HG02763 (cell line): ENCODE measurements at regions not wholly inside any gene's neighbourhood (a gene's known extent, or its start where the extent isn't known, plus 50 kb on each side); places are given as distances from the start of the nearest gene placed in this dataset.
A peak's percentile ranks its signal among the peaks of the same experiment; 100 is the strongest.
"Not testable (repeated sequence)": the region's sequence is repeated elsewhere in the genome, so short reads cannot be mapped to it uniquely, and the experiment has no call there.

Experiments used
- ATAC-seq: cut with Tn5 transposase; IDR thresholded peaks from one replicate; pipeline ENCODE4 v1.9.1; 2021; ENCODE audit warnings: mild to moderate bottlenecking, moderate library complexity; ENCODE audit not compliant: unreplicated experiment

- no peak for ATAC-seq
These were observed 72.8 kb upstream of the ADTRP start for GRCh38 chr6:11851387-11851786.

DNA sequence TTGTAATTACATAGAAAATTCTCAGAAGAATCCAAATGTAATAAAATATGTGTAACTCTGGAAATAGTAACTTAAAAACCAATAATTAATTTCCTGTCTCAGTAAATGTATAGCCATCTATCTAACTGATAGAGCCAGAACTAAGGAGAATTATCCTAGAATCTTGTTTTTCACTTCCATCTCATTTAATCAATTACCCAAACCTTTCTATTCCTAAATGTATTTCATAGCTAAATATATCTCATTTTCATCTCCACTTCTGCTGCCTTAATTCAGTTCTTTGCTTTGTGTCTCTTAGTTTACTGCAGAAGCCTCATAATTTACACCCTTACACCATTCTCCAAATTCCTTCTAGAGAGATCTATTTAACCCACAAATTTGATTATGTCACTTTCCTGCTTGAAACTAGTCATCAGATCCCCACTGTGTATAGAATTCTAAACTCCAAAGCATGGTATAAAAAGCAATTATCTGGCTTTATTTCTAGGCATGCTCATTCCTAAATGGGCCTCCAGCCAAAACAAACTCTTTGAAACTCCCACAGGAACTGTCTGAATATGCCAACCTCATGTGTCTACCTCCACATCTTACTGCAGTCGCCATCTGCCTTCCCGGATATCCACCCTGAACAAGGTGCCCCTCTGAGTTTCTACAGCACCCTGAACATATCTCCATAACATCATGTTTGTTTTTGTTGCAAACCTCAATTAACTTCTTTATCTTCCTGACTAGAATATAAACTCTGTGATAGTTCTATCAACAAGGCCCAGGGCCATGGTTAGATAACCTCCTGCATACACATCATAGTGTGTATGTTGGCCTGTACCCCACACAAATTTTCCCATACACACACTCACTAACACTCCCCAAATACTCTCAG is 70.5 kb upstream of the ADTRP start:
- no peak for ATAC-seq

DNA sequence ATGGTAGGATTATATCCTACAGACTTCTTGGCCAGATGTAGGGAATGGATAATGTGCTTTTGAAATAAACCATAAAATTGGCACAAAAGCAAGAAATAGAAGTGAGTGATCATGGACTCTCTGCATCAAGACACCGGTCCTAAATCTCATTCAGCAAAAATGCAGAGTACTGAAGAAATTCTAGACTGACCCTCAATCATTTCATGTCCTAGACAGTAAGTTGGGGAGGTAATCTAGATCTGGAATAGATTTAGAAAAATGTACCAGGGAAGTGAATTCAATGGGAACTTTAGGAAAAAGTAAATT is 69.7 kb upstream of the ADTRP start:
- ATAC-seq: no peak

DNA sequence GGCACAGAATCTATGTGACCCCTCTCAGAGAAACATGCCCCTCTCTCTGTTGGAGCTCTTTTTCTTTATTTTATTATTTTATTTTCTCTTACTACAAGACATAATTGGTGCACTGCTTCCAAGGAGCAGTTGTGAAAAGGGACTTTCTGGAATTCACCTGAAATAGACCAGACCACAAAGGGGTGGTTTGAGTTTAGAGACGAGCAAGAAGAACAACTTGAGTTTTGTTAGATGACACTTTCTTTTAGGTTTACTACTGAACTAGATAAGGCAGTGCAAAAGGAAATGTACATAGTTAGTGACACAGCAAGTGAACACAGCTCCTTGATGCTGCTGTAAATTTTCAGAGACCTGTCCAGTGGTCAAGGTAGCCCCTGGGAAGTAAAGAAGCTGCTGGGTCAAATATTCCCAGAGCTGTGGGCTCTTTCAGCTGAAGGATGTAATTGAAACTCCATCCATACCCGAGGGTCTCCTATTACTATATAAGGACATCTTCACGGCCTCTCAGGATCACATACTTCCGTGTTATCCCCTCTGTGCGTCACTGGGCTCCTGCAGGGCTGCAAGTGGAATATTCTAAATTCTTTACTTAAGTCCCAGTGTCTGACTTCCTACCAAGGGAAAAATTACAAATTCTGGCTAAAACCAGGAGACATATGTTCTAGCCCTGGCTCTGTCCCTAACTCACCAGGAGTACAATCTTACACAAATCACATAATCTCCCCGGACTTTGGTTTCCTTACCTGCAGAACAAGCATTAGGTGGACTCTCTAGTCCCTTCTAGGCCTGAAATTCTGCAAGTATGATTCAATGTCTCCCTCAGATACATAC is 69.1 kb upstream of the ADTRP start:
- no peak for ATAC-seq

GRCh38 chr6:11847068-11847467 is 68.5 kb upstream of the ADTRP start:
- ATAC-seq: not testable (repeated sequence)

GRCh38 chr6:11845664-11846577 is 67.3 kb upstream of the ADTRP start:
- ATAC-seq: no peak

DNA sequence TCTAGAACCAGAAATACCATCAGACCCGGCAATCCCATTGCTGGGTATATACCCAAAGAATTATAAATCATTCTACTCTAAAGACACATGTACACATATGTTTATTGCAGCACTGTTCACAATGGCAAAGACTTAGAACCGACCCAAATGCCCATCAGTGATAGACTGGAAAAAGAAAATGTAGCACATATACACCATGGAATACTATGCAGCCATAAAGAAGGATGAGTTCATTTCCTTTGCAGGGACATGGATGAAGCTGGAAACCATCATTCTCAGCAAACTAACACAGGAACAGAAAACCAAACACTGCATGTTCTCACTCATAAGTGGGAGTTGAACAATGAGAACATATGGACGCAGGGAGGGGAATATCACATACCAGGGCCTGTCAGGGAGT is 64.2 kb upstream of the ADTRP start:
- ATAC-seq: not testable (repeated sequence)

- no peak for ATAC-seq
These were observed 56.5 kb upstream of the ADTRP start for GRCh38 chr6:11835065-11835464.

DNA sequence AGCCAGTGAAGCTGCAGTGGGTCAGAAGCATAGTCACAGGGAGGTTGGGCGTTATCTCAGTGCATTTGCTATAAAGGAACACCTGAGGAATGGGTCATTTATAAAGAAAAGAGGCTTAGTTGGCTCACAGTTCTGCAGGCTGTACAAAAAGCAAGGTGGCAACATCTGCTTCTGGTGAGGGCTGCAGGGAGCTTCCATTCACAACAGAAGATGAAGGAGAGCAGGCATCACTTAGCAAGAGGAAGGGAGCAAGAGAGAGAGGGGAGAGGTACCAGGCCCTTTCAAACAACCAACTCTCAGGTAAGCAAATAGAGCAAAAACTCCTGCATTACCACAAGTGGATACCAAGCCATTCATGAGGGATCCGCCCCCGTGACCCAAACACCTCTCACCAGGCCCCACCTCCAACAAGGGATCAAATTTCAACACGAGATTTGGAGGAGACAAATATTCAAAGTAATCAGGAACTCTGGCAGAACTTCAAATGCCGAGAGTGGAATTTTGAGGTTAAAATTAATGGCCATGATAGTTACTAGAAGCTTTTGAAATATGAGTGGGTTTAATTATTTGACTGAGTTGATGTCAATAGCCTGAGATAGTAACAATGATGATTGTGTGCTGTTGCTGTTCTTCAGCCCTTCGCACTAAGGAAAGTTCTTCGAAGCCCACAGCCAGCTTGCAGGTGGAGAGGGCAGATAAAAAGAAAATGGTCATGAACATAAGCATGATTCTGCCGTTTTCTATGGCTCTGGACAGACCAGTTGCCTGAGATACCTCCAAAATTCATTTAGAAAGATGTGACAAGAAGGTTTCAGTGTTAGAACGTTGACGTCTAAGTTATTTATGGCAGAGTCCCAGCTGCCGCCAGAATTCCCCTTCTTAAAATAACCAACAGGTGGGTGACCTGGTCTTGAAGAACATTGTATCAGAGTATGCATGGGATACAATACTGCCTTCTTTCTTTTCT is 55.3 kb upstream of the ADTRP start:
- peak; percentile 79 for ATAC-seq

GRCh38 chr6:11831653-11832052 is 53.0 kb upstream of the ADTRP start:
- no peak for ATAC-seq

DNA sequence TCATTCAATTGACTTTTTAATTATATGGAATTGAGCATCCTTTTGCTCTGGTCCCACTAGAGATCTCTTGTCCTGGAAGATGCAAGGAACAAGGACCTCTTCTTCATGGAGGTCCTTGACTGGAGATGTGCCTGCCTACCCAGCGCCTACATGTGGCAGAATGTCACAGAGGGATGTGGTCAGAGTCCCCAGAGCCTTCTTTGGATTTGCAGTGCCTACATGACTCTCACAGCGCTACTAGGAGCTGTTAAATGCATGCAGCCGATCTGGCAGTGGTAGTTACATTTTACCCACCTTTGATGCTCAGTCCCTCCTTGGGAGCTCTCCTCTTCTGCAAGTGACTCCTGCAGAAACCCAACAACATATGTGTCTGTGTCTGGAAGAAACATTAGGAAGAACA is 51.9 kb upstream of the ADTRP start:
- no peak for ATAC-seq

GRCh38 chr6:11830105-11830504 is 51.5 kb upstream of the ADTRP start:
- ATAC-seq: no peak

- no peak for ATAC-seq
These were observed 49.8 kb upstream of the ADTRP start for GRCh38 chr6:11828262-11828870.
